Hippocampal formation (tissue), 2 donors: ENCODE measurements at regions not wholly inside any gene's neighbourhood (a gene's known extent, or its start where the extent isn't known, plus 50 kb on each side); places are given as distances from the start of the nearest gene placed in this dataset.

ENCODE experiments used
- DNase-seq, 2 donors: peaks; one replicate each; lab custom pipeline; 2025; lab: John Stamatoyannopoulos, UW

GRCh38 chr7:27299861-27300260, 57.3 kb downstream of the EVX1 start:
- DNase-seq = no peak

- DNase-seq = no peak
Measured at GRCh38 chr7:27300421-27300820, 57.8 kb downstream of the EVX1 start.

- no peak for DNase-seq
Measured at GRCh38 chr7:27302590-27302989, 60.0 kb downstream of the EVX1 start.

GRCh38 chr7:27303026-27303425, 60.4 kb downstream of the EVX1 start:
- no peak for DNase-seq

- no peak for DNase-seq
Measured at GRCh38 chr7:27305854-27306253, 63.3 kb downstream of the EVX1 start.

- DNase-seq = no peak
Measured at GRCh38 chr7:27312820-27313219, 70.2 kb downstream of the EVX1 start.

- no peak for DNase-seq
Measured at GRCh38 chr7:27314111-27314510, 71.5 kb downstream of the EVX1 start.

GRCh38 chr7:27315066-27315465, 72.5 kb downstream of the EVX1 start:
- no peak for DNase-seq

- DNase-seq = no peak
Measured at GRCh38 chr7:27316311-27316710, 73.7 kb downstream of the EVX1 start.

GRCh38 chr7:27324246-27324645, 81.6 kb downstream of the EVX1 start:
- no peak for DNase-seq

- DNase-seq = no peak
Measured at GRCh38 chr7:27329909-27330308, 87.3 kb downstream of the EVX1 start.

GRCh38 chr7:27339478-27339877, 96.9 kb downstream of the EVX1 start:
- no peak for DNase-seq

- DNase-seq = no peak
Measured at GRCh38 chr7:27344471-27344870, 101.9 kb downstream of the EVX1 start.

GRCh38 chr7:27345164-27345887, 102.7 kb downstream of the EVX1 start:
- DNase-seq = no peak

- no peak for DNase-seq
Measured at GRCh38 chr7:27345997-27346396, 103.4 kb downstream of the EVX1 start.

GRCh38 chr7:27346531-27347275, 104.1 kb downstream of the EVX1 start:
- DNase-seq = peak; percentile 0 to 3

GRCh38 chr7:27347276-27347640, 104.7 kb downstream of the EVX1 start:
- DNase-seq = no peak

- no peak for DNase-seq
Measured at GRCh38 chr7:27349621-27350020, 107.0 kb downstream of the EVX1 start.

- DNase-seq = no peak
Measured at GRCh38 chr7:27351137-27351536, 108.5 kb downstream of the EVX1 start.

GRCh38 chr7:27351786-27352185, 109.2 kb downstream of the EVX1 start:
- no peak for DNase-seq

GRCh38 chr7:27359181-27360125, 116.9 kb downstream of the EVX1 start:
- DNase-seq = no peak

GRCh38 chr7:27361522-27361921, 118.9 kb downstream of the EVX1 start:
- DNase-seq = no peak
